Liver (tissue), 8 donors: ENCODE measurements at regions not wholly inside any gene's neighbourhood (a gene's known extent, or its start where the extent isn't known, plus 50 kb on each side); places are given as distances from the start of the nearest gene placed in this dataset.

Experiments
- DNase-seq: peaks from one replicate; pipeline ENCODE4 v3.0.0-alpha.2; 2017; ENCODE audit warnings: low spot score
- H3K27ac ChIP-seq, 2 donors: one replicate each; pipeline ENCODE4 v1.7.0; 2013; ENCODE audit warnings: inconsistent platforms in 2 of 2, low read length in 2 of 2, control low read depth in 1 of 2, low read depth in 1 of 2, mild to moderate bottlenecking in 1 of 2
- H3K27me3 ChIP-seq, 4 donors: one replicate each; pipeline versions ENCODE4 v1.6.1 to v1.7.0; 2013; ENCODE audit warnings: low read length in 3 of 4, inconsistent platforms in 1 of 4, mild to moderate bottlenecking in 1 of 4, moderate library complexity in 1 of 4; ENCODE audit not compliant: control insufficient read depth in 4 of 4, insufficient read depth in 4 of 4
- H3K36me3 ChIP-seq, 4 donors: one replicate each; pipeline versions ENCODE4 v1.6.1 to v1.7.0; 2013; ENCODE audit warnings: low read length in 3 of 4, mild to moderate bottlenecking in 3 of 4, low read depth in 1 of 4, moderate library complexity in 1 of 4; ENCODE audit not compliant: control insufficient read depth in 4 of 4, insufficient read depth in 3 of 4
- H3K4me1 ChIP-seq, 4 donors: one replicate each; pipeline versions ENCODE4 v1.6.1 to v1.7.0; 2013; ENCODE audit warnings: low read length in 3 of 4, mild to moderate bottlenecking in 3 of 4, moderate library complexity in 1 of 4; ENCODE audit not compliant: control insufficient read depth in 4 of 4, insufficient read depth in 4 of 4
- H3K4me3 ChIP-seq, 3 donors: one replicate each; pipeline versions ENCODE4 v1.6.1 to v1.7.0; 2013; ENCODE audit warnings: low read length in 3 of 3, control low read depth in 1 of 3, low read depth in 1 of 3, mild to moderate bottlenecking in 1 of 3
- H3K9ac ChIP-seq, 2 donors: one replicate each; pipeline ENCODE4 v1.7.0; 2013; ENCODE audit warnings: low read length in 2 of 2, mild to moderate bottlenecking in 2 of 2, moderate library complexity in 2 of 2, control low read depth in 1 of 2, low read depth in 1 of 2
- H3K9me3 ChIP-seq, 4 donors: one replicate each; pipeline versions ENCODE4 v1.6.1 to v1.7.0; 2013; ENCODE audit warnings: low read length in 3 of 4; ENCODE audit not compliant: control insufficient read depth in 4 of 4
- EGR1 ChIP-seq, 2 donors: IDR thresholded peaks; 2 replicates each; pipeline ENCODE4 v1.6.1; 2016 to 2018; ENCODE audit warnings: antibody characterized with exemption in 2 of 2, low read depth in 2 of 2
- FOXA1 ChIP-seq: IDR thresholded peaks from 2 replicates; pipeline ENCODE4 v1.6.1; 2016; ENCODE audit warnings: antibody characterized with exemption
- FOXA2 ChIP-seq: IDR thresholded peaks from 2 replicates; pipeline ENCODE4 v1.6.1; 2016; ENCODE audit warnings: antibody characterized with exemption
- GABPA ChIP-seq, 2 donors: IDR thresholded peaks in 1 of 2; conservative IDR thresholded peaks in 1 of 2; 2 replicates each; pipeline ENCODE4 v1.6.1; 2016; ENCODE audit warnings: antibody characterized with exemption in 2 of 2, mild to moderate bottlenecking in 1 of 2, moderate library complexity in 1 of 2
- HNF4A ChIP-seq, 2 donors: conservative IDR thresholded peaks; 2 replicates each; pipeline ENCODE4 v1.6.1; 2016; ENCODE audit warnings: antibody characterized with exemption in 2 of 2, mild to moderate bottlenecking in 2 of 2
- HNF4G ChIP-seq: IDR thresholded peaks from 2 replicates; pipeline ENCODE4 v1.6.1; 2016; ENCODE audit warnings: antibody characterized with exemption
- JUND ChIP-seq, 2 donors: IDR thresholded peaks; 2 replicates each; pipeline ENCODE4 v1.6.1; 2016; ENCODE audit warnings: antibody characterized with exemption in 2 of 2
- NR2F2 ChIP-seq: IDR thresholded peaks from 2 replicates; pipeline ENCODE4 v1.6.1; 2016; ENCODE audit warnings: antibody characterized with exemption
- RAD21 ChIP-seq, 2 donors: IDR thresholded peaks; 2 replicates each; pipeline ENCODE4 v1.6.1; 2016; ENCODE audit warnings: antibody characterized with exemption in 2 of 2, mild to moderate bottlenecking in 2 of 2
- RXRA ChIP-seq, 2 donors: IDR thresholded peaks; 2 replicates each; pipeline ENCODE4 v1.6.1; 2017 to 2018; ENCODE audit warnings: antibody characterized with exemption in 2 of 2, mild to moderate bottlenecking in 1 of 2
- SP1 ChIP-seq: IDR thresholded peaks from 2 replicates; pipeline ENCODE4 v1.6.1; 2018; ENCODE audit warnings: antibody characterized with exemption, mild to moderate bottlenecking
- TAF1 ChIP-seq: conservative IDR thresholded peaks from 2 replicates; pipeline ENCODE4 v1.6.1; 2016; ENCODE audit warnings: antibody characterized with exemption, mild to moderate bottlenecking
- YY1 ChIP-seq: IDR thresholded peaks from 2 replicates; pipeline ENCODE4 v1.6.1; 2016; ENCODE audit warnings: antibody characterized with exemption, mild to moderate bottlenecking
- whole genome bisulfite sequencing: extraction: QIAGEN DNeasy Blood & Tissue Kit; methylation state at CpG from one replicate; pipeline ENCODE4 v1.1.7; 2013; 5-methylcytosine and 5-hydroxymethylcytosine counted together
- TF ChIP-seq, protein P1 (sequence below): IDR thresholded peaks from 2 replicates; pipeline ENCODE4 v1.6.1; 2016; ENCODE audit warnings: antibody characterized with exemption, mild to moderate bottlenecking
- TF ChIP-seq, protein P2 (sequence below): IDR thresholded peaks from 2 replicates; pipeline ENCODE4 v1.6.1; 2016; ENCODE audit warnings: antibody characterized with exemption
- TF ChIP-seq, protein P3 (sequence below): IDR thresholded peaks from 2 replicates; pipeline ENCODE4 v1.6.1; 2016; ENCODE audit warnings: antibody characterized with exemption
- TF ChIP-seq, protein P4 (sequence below): IDR thresholded peaks from 2 replicates; pipeline ENCODE4 v1.6.1; 2016; ENCODE audit warnings: antibody characterized with exemption
- TF ChIP-seq, protein P5 (sequence below): fragments of 150-350 bp; IDR thresholded peaks from 2 replicates; pipeline ENCODE4 v1.5.1; 2017; ENCODE audit warnings: improper control_type of control experiment, low read depth, low read length; ENCODE audit not compliant: missing input control
- donor health status: healthy.
- donor health status: healthy.
- donor health status: healthy.
- donor health status: healthy.
- donor health status: healthy.

DNA sequence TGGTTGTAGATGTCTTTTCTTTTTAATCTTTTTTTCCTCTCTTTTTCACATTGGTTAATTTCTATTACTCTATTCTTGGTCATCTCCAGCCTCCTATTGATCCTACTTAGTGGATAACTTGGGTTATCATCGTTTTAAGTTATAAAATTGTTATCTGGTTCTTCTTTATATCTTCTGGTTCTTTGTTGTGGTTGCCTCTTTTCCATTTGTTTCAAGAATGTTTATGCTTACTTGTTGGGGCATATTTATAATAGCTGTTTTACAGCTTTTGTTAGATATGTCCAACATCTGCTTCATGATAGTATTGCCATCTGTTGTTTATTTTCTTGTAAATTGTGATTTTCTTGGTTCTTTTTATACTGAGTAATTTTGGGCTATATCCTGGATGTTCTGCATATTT, 1429.6 kb downstream of the TBC1D22A start (continued):
- TF ChIP-seq, protein P1, sequence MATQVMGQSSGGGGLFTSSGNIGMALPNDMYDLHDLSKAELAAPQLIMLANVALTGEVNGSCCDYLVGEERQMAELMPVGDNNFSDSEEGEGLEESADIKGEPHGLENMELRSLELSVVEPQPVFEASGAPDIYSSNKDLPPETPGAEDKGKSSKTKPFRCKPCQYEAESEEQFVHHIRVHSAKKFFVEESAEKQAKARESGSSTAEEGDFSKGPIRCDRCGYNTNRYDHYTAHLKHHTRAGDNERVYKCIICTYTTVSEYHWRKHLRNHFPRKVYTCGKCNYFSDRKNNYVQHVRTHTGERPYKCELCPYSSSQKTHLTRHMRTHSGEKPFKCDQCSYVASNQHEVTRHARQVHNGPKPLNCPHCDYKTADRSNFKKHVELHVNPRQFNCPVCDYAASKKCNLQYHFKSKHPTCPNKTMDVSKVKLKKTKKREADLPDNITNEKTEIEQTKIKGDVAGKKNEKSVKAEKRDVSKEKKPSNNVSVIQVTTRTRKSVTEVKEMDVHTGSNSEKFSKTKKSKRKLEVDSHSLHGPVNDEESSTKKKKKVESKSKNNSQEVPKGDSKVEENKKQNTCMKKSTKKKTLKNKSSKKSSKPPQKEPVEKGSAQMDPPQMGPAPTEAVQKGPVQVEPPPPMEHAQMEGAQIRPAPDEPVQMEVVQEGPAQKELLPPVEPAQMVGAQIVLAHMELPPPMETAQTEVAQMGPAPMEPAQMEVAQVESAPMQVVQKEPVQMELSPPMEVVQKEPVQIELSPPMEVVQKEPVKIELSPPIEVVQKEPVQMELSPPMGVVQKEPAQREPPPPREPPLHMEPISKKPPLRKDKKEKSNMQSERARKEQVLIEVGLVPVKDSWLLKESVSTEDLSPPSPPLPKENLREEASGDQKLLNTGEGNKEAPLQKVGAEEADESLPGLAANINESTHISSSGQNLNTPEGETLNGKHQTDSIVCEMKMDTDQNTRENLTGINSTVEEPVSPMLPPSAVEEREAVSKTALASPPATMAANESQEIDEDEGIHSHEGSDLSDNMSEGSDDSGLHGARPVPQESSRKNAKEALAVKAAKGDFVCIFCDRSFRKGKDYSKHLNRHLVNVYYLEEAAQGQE, result no peak
- TF ChIP-seq HNF4G (no peak), FOXA2 (no peak), JUND (IDR thresholded peaks at IDR 0.05) (no peak), RAD21 (IDR thresholded peaks at IDR 0.05) (no peak), NR2F2 (no peak), TAF1 (no peak), YY1 (no peak), RXRA (IDR thresholded peaks at IDR 0.05) (no peak)
- TF ChIP-seq, protein P2, sequence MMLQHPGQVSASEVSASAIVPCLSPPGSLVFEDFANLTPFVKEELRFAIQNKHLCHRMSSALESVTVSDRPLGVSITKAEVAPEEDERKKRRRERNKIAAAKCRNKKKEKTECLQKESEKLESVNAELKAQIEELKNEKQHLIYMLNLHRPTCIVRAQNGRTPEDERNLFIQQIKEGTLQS, result no peak
- TF ChIP-seq, protein P3, sequence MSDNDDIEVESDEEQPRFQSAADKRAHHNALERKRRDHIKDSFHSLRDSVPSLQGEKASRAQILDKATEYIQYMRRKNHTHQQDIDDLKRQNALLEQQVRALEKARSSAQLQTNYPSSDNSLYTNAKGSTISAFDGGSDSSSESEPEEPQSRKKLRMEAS, result no peak

DNA sequence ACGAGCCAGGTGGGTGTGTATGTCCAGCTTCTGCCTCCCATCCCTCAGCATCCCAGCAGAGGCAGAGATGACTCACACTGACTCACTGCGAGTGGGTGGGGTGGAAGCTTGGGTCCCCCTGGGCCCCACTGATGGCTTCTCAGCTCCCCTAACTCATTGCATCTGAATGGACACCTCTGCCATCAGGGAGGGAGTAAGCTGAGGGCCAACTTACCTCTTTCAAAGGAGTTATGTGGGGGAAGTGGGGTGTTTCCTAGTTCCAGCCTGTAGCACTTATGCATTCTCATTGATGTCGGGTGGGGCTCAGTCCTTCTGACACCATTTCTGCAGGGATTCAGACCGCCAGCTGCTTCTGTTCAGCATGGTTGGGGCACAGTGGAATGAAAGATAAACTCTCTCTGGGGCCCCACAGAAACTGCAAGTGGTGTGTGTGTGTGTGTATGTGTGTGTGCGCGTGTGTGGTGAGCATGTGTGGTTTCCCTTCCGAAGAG, 1425.8 kb downstream of the TBC1D22A start:
- DNase-seq, result no peak
- TF ChIP-seq, protein P4, sequence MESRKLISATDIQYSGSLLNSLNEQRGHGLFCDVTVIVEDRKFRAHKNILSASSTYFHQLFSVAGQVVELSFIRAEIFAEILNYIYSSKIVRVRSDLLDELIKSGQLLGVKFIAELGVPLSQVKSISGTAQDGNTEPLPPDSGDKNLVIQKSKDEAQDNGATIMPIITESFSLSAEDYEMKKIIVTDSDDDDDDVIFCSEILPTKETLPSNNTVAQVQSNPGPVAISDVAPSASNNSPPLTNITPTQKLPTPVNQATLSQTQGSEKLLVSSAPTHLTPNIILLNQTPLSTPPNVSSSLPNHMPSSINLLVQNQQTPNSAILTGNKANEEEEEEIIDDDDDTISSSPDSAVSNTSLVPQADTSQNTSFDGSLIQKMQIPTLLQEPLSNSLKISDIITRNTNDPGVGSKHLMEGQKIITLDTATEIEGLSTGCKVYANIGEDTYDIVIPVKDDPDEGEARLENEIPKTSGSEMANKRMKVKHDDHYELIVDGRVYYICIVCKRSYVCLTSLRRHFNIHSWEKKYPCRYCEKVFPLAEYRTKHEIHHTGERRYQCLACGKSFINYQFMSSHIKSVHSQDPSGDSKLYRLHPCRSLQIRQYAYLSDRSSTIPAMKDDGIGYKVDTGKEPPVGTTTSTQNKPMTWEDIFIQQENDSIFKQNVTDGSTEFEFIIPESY, result no peak
- TF ChIP-seq FOXA1 (no peak), HNF4A (conservative IDR thresholded peaks at IDR 0.05) (no peak), NR2F2 (no peak), GABPA (IDR thresholded peaks at IDR 0.05 in 1 of 2, conservative IDR thresholded peaks at IDR 0.05 in 1 of 2) (no peak), TAF1 (no peak), SP1 (no peak), EGR1 (IDR thresholded peaks at IDR 0.05; ENCODE audit: low read depth in 2 of 2) (no peak), RXRA (IDR thresholded peaks at IDR 0.05) (no peak), FOXA2 (no peak), RAD21 (IDR thresholded peaks at IDR 0.05) (no peak), HNF4G (no peak), JUND (IDR thresholded peaks at IDR 0.05) (no peak), YY1 (no peak)
- TF ChIP-seq, protein P2, result no peak
- TF ChIP-seq, protein P1, result no peak
- TF ChIP-seq, protein P3, result no peak
- TF ChIP-seq, protein P5, sequence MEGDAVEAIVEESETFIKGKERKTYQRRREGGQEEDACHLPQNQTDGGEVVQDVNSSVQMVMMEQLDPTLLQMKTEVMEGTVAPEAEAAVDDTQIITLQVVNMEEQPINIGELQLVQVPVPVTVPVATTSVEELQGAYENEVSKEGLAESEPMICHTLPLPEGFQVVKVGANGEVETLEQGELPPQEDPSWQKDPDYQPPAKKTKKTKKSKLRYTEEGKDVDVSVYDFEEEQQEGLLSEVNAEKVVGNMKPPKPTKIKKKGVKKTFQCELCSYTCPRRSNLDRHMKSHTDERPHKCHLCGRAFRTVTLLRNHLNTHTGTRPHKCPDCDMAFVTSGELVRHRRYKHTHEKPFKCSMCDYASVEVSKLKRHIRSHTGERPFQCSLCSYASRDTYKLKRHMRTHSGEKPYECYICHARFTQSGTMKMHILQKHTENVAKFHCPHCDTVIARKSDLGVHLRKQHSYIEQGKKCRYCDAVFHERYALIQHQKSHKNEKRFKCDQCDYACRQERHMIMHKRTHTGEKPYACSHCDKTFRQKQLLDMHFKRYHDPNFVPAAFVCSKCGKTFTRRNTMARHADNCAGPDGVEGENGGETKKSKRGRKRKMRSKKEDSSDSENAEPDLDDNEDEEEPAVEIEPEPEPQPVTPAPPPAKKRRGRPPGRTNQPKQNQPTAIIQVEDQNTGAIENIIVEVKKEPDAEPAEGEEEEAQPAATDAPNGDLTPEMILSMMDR, result no peak
- 80% methylated on average over 7 of the region's 7 CpGs for WGBS
- H3K9me3 ChIP-seq, result peaks cover 2 to 5% (median 4%) of the 10 kb centered on the region in 4 donors
- no peak overlapping the region for H3K27ac ChIP-seq
- H3K9ac ChIP-seq, result no peak overlapping the region
- H3K4me1 ChIP-seq, result no peaks in the 10 kb centered on the region
- H3K27me3 ChIP-seq, result peaks cover 0 to 8% (median 2%) of the 10 kb centered on the region in 4 donors
- H3K36me3 ChIP-seq, result no peaks in the 10 kb centered on the region
- no peak overlapping the region for H3K4me3 ChIP-seq
